Body of pancreas (tissue), 4 donors: ENCODE measurements at regions not wholly inside any gene's neighbourhood (a gene's known extent, or its start where the extent isn't known, plus 50 kb on each side); places are given as distances from the start of the nearest gene placed in this dataset.

Experiments
- ATAC-seq: fragments of 150-250 bp; one replicate; pipeline ENCODE4 v1.9.1; 2016
- DNase-seq, 4 donors: peaks; one replicate each; pipeline ENCODE4 v3.0.0-alpha.2; 2019
- H3K27ac ChIP-seq, 4 donors: fragments of 200-600 bp; sonication (generic); 1 replicate in 3 of 4; 2 replicates in 1 of 4; pipeline versions ENCODE4 v1.5.1 to v1.6.1; 2016 to 2019; ENCODE audit warnings: mild to moderate bottlenecking in 1 of 4, mixed read lengths in 1 of 4, moderate library complexity in 1 of 4
- H3K27me3 ChIP-seq, 2 donors: fragments of 200-600 bp; sonication (generic); one replicate each; pipeline ENCODE4 v1.6.0; 2016; ENCODE audit warnings: mild to moderate bottlenecking in 1 of 2
- H3K36me3 ChIP-seq, 2 donors: fragments of 200-600 bp; sonication (generic); replicated peaks in 1 of 2; 2 replicates each; pipeline ENCODE4 v1.5.1; 2016; ENCODE audit warnings: low read depth in 2 of 2; ENCODE audit not compliant: insufficient read depth in 1 of 2
- H3K4me1 ChIP-seq: fragments of 200-600 bp; sonication (generic); one replicate; pipeline ENCODE4 v1.6.0; 2016
- H3K4me3 ChIP-seq, 2 donors: fragments of 200-600 bp; sonication (generic); 1 replicate in 1 of 2; 2 replicates in 1 of 2; pipeline ENCODE4 v1.5.1; 2016 to 2019
- H3K9me3 ChIP-seq, 3 donors: fragments of 200-600 bp; sonication (generic); 1 replicate in 2 of 3; 2 replicates in 1 of 3; pipeline ENCODE4 v1.5.1; 2016
- POLR2A ChIP-seq, 3 donors: fragments of 450-650 bp; IDR thresholded peaks; one replicate each; pipeline ENCODE4 v1.6.1; 2016; ENCODE audit warnings: antibody characterized with exemption in 3 of 3, mild to moderate bottlenecking in 2 of 3
- WGBS, 2 donors: methylation state at CpG; one replicate each; pipeline ENCODE4 v1.1.5; 2017; 5-methylcytosine and 5-hydroxymethylcytosine counted together
- intact Hi-C: fragments of 100-400 bp; cut with DNase I; formaldehyde crosslinking; loops from one replicate; pipeline ENCODE4 v1.15.1; 2023
- TF ChIP-seq, protein P1 (sequence below), 7 experiments: fragments of 450-650 bp in 4 of 7; fragments of 200-600 bp in 3 of 7; sonication (generic) in 3 of 7; IDR thresholded peaks; one replicate each; pipeline ENCODE4 v1.5.1; 2016 to 2019; ENCODE audit warnings: antibody characterized with exemption in 7 of 7

DNA sequence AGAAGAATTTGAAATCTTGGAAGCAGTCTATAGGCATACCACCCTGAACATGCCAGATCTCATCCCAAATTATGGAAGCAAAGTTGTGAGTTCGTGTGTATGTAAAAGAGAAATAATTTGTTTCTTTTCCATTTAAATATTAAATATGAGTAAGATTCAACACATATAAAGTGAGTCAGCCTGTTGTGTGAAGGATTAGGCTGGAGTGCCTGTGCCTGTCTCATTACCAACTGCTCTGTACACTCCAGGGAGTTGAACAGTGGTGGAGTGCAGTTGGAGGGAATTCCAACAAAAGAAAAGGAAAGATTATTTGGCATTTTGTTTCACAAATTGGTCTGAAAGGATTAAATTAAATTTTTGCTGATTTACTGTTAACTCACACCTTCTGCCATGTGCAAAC, 435.6 kb downstream of the FAT4 start:
- Histone ChIP-seq H3K27ac (no peak overlapping the region), H3K36me3 (no peaks in the 10 kb centered on the region), H3K4me1 (no peaks in the 10 kb centered on the region), H3K9me3 (no peaks in the 10 kb centered on the region), H3K27me3 (no peaks in the 10 kb centered on the region), H3K4me3 (no peak overlapping the region)
- TF ChIP-seq POLR2A (IDR thresholded peaks at IDR 0.05): no peak
- TF ChIP-seq, protein P1, sequence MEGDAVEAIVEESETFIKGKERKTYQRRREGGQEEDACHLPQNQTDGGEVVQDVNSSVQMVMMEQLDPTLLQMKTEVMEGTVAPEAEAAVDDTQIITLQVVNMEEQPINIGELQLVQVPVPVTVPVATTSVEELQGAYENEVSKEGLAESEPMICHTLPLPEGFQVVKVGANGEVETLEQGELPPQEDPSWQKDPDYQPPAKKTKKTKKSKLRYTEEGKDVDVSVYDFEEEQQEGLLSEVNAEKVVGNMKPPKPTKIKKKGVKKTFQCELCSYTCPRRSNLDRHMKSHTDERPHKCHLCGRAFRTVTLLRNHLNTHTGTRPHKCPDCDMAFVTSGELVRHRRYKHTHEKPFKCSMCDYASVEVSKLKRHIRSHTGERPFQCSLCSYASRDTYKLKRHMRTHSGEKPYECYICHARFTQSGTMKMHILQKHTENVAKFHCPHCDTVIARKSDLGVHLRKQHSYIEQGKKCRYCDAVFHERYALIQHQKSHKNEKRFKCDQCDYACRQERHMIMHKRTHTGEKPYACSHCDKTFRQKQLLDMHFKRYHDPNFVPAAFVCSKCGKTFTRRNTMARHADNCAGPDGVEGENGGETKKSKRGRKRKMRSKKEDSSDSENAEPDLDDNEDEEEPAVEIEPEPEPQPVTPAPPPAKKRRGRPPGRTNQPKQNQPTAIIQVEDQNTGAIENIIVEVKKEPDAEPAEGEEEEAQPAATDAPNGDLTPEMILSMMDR (IDR thresholded peaks at IDR 0.05): no peak
- DNase-seq (no peak), ATAC-seq (no peak)
- intact Hi-C loops: no loop called here
- WGBS, 2 donors: 39 to 48% methylated on average over 1 of the region's 1 CpG

DNA sequence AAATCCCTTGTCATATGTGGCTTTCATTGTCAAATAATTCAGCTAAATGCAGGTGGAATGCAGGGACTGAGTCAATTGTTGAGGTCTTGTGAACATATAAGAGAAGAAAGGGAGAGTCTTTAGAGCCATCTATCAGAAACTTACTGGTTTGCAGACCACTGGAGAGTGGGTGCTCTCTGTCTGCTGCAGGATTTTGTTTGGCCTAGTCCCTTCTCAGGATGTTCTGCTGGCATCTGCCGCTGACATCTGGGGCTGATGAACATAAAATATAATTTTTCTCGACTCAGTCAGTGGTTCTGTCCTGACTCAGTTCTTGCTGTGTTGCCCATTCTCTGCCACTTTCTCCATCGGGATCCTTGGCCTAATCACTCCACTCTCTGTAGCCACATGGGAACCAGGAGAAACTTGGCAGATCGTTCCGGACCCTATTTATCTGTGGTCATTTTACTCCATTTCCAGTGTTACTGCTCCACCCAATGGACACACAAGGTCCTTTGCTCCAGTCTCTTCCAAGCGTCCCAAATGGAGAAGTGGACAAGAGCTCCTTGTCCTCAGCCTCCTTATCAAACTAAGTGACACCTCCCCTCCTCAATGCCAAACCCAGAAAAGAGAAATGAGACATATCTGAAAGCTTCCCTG, 436.2 kb downstream of the FAT4 start:
- no peak for TF ChIP-seq POLR2A (IDR thresholded peaks at IDR 0.05)
- TF ChIP-seq, protein P1 (IDR thresholded peaks at IDR 0.05): peak in 4 of 7 experiments; percentile 31 to 42 (median 34)
- intact Hi-C loops: no loop called here

DNA sequence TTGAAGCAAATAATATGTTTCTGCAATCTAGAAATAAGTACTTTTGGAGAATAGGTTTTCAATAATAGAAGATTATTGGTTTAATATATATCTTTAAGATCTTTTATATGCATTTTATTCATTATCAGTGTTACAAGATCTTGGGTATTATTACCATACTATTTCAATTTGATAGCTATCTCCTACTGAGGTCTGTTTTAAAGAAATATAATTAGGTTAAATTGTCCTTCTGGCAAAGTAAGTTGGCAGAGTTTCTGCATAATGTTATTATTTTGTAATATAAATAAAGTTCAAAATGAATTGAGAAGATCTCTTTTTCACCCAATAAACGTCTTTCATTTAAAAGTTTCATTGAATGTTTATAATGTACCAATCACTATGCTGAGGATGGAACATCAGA, 443.7 kb downstream of the FAT4 start:
- Histone ChIP-seq H3K27me3 (no peaks in the 10 kb centered on the region), H3K4me1 (no peaks in the 10 kb centered on the region), H3K27ac (no peak overlapping the region), H3K9me3 (no peaks in the 10 kb centered on the region), H3K4me3 (no peak overlapping the region), H3K36me3 (no peaks in the 10 kb centered on the region)
- WGBS, 2 donors: 37 to 43% methylated on average over 1 of the region's 1 CpG
- ATAC-seq (no peak), DNase-seq (no peak)
- intact Hi-C loops: no loop called here
- TF ChIP-seq, protein P1 (IDR thresholded peaks at IDR 0.05): no peak
- no peak for TF ChIP-seq POLR2A (IDR thresholded peaks at IDR 0.05)

More for the DNA sequence above, 436.2 kb downstream of the FAT4 start:
- Histone ChIP-seq H3K9me3 (no peaks in the 10 kb centered on the region), H3K27ac (no peak overlapping the region), H3K36me3 (no peaks in the 10 kb centered on the region), H3K4me3 (no peak overlapping the region), H3K27me3 (no peaks in the 10 kb centered on the region), H3K4me1 (no peaks in the 10 kb centered on the region)
- ATAC-seq (peak; percentile 30), DNase-seq (peak in 2 of 4 donors; percentile 12 to 14)
- 35 to 45% methylated on average over 6 of the region's 6 CpGs for WGBS, 2 donors

DNA sequence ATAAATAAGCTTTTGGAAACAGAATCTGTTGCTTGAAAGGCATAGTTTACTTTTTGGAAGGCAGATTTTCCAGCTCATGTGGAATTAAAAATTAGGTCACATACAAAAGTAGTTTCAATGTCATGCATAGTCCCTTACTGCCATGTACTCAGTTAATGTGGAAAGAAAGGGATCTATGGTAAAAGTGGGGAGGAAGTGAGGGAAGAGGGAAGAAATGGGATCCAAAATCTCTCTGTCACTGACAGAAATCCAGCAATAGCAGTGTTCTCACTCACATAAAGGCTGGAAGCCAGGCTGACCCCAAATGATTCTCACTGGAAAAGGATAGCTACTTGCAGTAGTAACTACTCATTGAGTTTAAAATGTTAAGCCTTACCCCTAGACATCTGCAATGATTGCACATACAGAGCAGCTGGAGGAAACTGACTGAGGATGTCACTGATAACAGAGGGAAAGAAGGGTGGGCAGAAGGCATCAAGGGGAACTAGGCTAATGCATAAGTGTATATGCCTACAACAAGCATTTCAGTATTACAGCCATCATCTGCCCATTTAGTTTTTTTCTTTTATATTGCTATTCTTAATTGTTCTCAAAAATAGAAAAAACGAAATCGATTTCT, 445.6 kb downstream of the FAT4 start:
- Histone ChIP-seq H3K9me3 (no peaks in the 10 kb centered on the region), H3K27me3 (no peaks in the 10 kb centered on the region), H3K4me1 (no peaks in the 10 kb centered on the region), H3K27ac (no peak overlapping the region), H3K36me3 (no peaks in the 10 kb centered on the region), H3K4me3 (no peak overlapping the region)
- intact Hi-C loops: no loop called here
- no peak for TF ChIP-seq POLR2A (IDR thresholded peaks at IDR 0.05)
- TF ChIP-seq, protein P1 (IDR thresholded peaks at IDR 0.05): no peak
- DNase-seq (no peak), ATAC-seq (no peak)
- WGBS, 2 donors: 67 to 75% methylated on average over 2 of the region's 2 CpGs

DNA sequence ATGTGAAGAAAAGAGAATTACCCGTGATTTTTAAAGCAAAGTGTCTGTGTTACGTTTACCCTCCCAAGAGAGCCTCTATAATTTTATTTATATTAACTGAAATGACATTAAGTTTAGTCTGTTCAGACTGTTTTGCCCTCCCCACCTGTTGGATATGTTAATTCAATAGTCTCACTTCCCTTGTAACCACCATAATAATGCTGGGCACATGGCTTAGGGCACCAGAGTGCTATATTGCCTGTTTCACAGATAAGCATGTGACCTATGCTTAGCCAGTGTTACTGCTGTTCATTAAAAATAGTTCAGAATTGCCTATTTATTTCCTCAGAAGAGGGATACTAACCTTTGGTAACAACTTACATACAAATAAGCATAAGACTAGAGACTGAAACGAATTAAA, 446.2 kb downstream of the FAT4 start:
- no peak for TF ChIP-seq POLR2A (IDR thresholded peaks at IDR 0.05)
- TF ChIP-seq, protein P1 (IDR thresholded peaks at IDR 0.05): no peak
- WGBS, 2 donors: 46 to 59% methylated on average over 3 of the region's 3 CpGs
- no peaks in the 10 kb centered on the region for H3K9me3 ChIP-seq
- no peak overlapping the region for H3K27ac ChIP-seq
- ATAC-seq (no peak), DNase-seq (no peak)
- no peaks in the 10 kb centered on the region for H3K27me3 ChIP-seq
- intact Hi-C loops: no loop called here
- no peaks in the 10 kb centered on the region for H3K36me3 ChIP-seq
- H3K4me3 ChIP-seq: no peak overlapping the region
- H3K4me1 ChIP-seq: no peaks in the 10 kb centered on the region
